GM12878 (cell line): ENCODE measurements at regions not wholly inside any gene's neighbourhood (a gene's known extent, or its start where the extent isn't known, plus 50 kb on each side); places are given as distances from the start of the nearest gene placed in this dataset.

ENCODE experiments used
- ATAC-seq: fragments of 200-7000 bp; cut with Tn5 transposase; 3 replicates; pipeline ENCODE4 v1.9.1; 2020; ENCODE audit warnings: mild to moderate bottlenecking, moderate library complexity
- BruUV-seq: library from RNA; stranded (reverse); fragments of 400-500 nt; replicated peaks from 2 replicates; lab custom pipeline; 2021; lab: Mats Ljungman, UMichigan
- CTCF ChIA-PET: fragments of 300-600 bp; sonication (Branson Sonifier 250); formaldehyde crosslinking; extraction: SDS; loops from one replicate; lab custom pipeline; 2021; ENCODE audit warnings: inconsistent platforms; lab: Yijun Ruan, JAX
- POLR2A ChIA-PET: fragments of 350-600 bp; formaldehyde crosslinking; extraction: SDS; loops from one replicate; lab custom pipeline; 2021; ENCODE audit warnings: inconsistent platforms; lab: Charles Lee
- RAD21 ChIA-PET: fragments of 300-600 bp; sonication (Branson Sonifier 250); formaldehyde crosslinking; loops from one replicate; lab custom pipeline; 2023; ENCODE audit warnings: antibody characterized with exemption; ENCODE audit not compliant: unreplicated experiment; lab: Charles Lee
- SMC1A ChIA-PET: fragments of 300-600 bp; sonication (Branson Sonifier 250); formaldehyde crosslinking; loops from one replicate; lab custom pipeline; 2023; ENCODE audit not compliant: unreplicated experiment, uncharacterized antibody; lab: Charles Lee
- DNase-seq: peaks from one replicate; pipeline ENCODE4 v3.0.0-alpha.2; 2011; ENCODE audit warnings: low read depth, low spot score
- FAIRE-seq: peaks from 3 replicates; lab custom pipeline; 2011; peaks lifted over from hg19 to GRCh38; lab: Jason Lieb, UNC
- H2AFZ ChIP-seq: 2 replicates; pipeline ENCODE4 v1.6.0; 2011; ENCODE audit warnings: low read depth, low read length, control low read depth; ENCODE audit not compliant: control insufficient read depth
- H3K27ac ChIP-seq: 2 replicates; pipeline ENCODE4 v1.5.1; 2011; ENCODE audit warnings: control low read depth; ENCODE audit not compliant: control insufficient read depth, insufficient read depth
- H3K27me3 ChIP-seq, 2 experiments: replicated peaks in 1 of 2; 2 replicates each; pipeline versions ENCODE4 v1.6.0 to v1.6.1; 2011; ENCODE audit warnings: low read length in 1 of 2; ENCODE audit not compliant: control insufficient read depth in 2 of 2, insufficient read depth in 2 of 2
- H3K36me3 ChIP-seq, 2 experiments: 2 replicates each; pipeline ENCODE4 v1.5.1; 2011; ENCODE audit warnings: low read length in 1 of 2; ENCODE audit not compliant: control insufficient read depth in 2 of 2, insufficient read depth in 2 of 2
- H3K4me1 ChIP-seq: 2 replicates; pipeline ENCODE4 v1.6.1; 2011; ENCODE audit warnings: mild to moderate bottlenecking, low read length, moderate library complexity, mixed read lengths; ENCODE audit not compliant: control insufficient read depth, insufficient read depth
- H3K4me2 ChIP-seq: 2 replicates; pipeline ENCODE4 v1.6.0; 2011; ENCODE audit warnings: control low read depth; ENCODE audit not compliant: control insufficient read depth, insufficient read depth
- H3K4me3 ChIP-seq: fragments of 200-600 bp; sonication (generic); 2 replicates; pipeline ENCODE4 v1.5.1; 2016
- H3K79me2 ChIP-seq: 2 replicates; pipeline ENCODE4 v1.6.0; 2011; ENCODE audit warnings: low read length; ENCODE audit not compliant: control insufficient read depth, insufficient read depth
- H3K9ac ChIP-seq: 2 replicates; pipeline ENCODE4 v1.8.0; 2011; ENCODE audit warnings: low read length, control low read depth, mixed read lengths; ENCODE audit not compliant: control insufficient read depth, insufficient read depth
- H3K9me3 ChIP-seq: replicated peaks from 3 replicates; pipeline ENCODE4 v1.5.1; 2011; ENCODE audit warnings: mild to moderate bottlenecking, low read length; ENCODE audit not compliant: control insufficient read depth, insufficient read depth
- H4K20me1 ChIP-seq: 2 replicates; pipeline ENCODE4 v1.6.0; 2011; ENCODE audit not compliant: control insufficient read depth, insufficient read depth
- ASH2L ChIP-seq: fragments of 300-600, 200-600 bp; sonication (generic); IDR thresholded peaks from 2 replicates; pipeline ENCODE4 v1.6.1; 2017; ENCODE audit warnings: low read depth, mild to moderate bottlenecking, borderline replicate concordance
- CUX1 ChIP-seq: IDR thresholded peaks from 2 replicates; pipeline ENCODE4 v1.6.1; 2012; ENCODE audit warnings: improper control_type of control experiment, low read depth, low read length; ENCODE audit not compliant: insufficient replicate concordance
- NRF1 ChIP-seq: conservative IDR thresholded peaks from 2 replicates; pipeline ENCODE4 v1.6.1; 2011; ENCODE audit warnings: mild to moderate bottlenecking, low read depth, low read length, improper control_type of control experiment
- RELB ChIP-seq: fragments of 450-650 bp; IDR thresholded peaks from 2 replicates; pipeline ENCODE4 v1.6.1; 2017; ENCODE audit warnings: low read depth, mild to moderate bottlenecking, moderate library complexity
- STAT3 ChIP-seq: IDR thresholded peaks from 2 replicates; pipeline ENCODE4 v1.6.1; 2011; ENCODE audit warnings: low read depth, low read length, improper control_type of control experiment
- WGBS: methylation state at CpG from one replicate; pipeline ENCODE4 v1.1.6; 2016; ENCODE audit warnings: low lambda C conversion rate; ENCODE audit not compliant: insufficient replicate concordance, insufficient coverage; ENCODE audit errors: missing lambda C conversion rate; 5-methylcytosine and 5-hydroxymethylcytosine counted together
- in situ Hi-C: fragments of 300-500 bp; cut with MboI; formaldehyde crosslinking; loops from 9 replicates; pipeline ENCODE4 v1.14.3; 2018; ENCODE audit warnings: mixed read lengths
- intact Hi-C: fragments of 100-400 bp; cut with micrococcal nuclease; formaldehyde crosslinking; loops from one replicate; pipeline ENCODE4 v1.14.2; 2022; ENCODE audit not compliant: unreplicated experiment

GRCh38 chr2:37507703-37508102 is 163.3 kb downstream of the QPCT start:
- H3K79me2 ChIP-seq = no peaks in the 10 kb centered on the region
- no peaks in the 10 kb centered on the region for H3K36me3 ChIP-seq
- no TSS peak for BruUV-seq
- H3K27me3 ChIP-seq = no peaks in the 10 kb centered on the region
- H3K9ac ChIP-seq = no peak overlapping the region
- WGBS = 75% methylated on average over 6 of the region's 6 CpGs
- no peaks in the 10 kb centered on the region for H3K9me3 ChIP-seq
- CTCF ChIA-PET = interaction anchor here (0.9 kb wide), 1 partner anchor 111 kb away, joined by 6 read pairs; no protein-coding TSS in a partner anchor
- FAIRE-seq (no peak), ATAC-seq (no peak), DNase-seq (no peak)
- no peak overlapping the region for H3K4me2 ChIP-seq
- no peaks in the 10 kb centered on the region for H3K4me1 ChIP-seq
- TF ChIP-seq STAT3 = no peak
- TF ChIP-seq ASH2L = no peak
- no peak for TF ChIP-seq CUX1
- TF ChIP-seq RELB = no peak
- no peak for TF ChIP-seq NRF1
- SMC1A ChIA-PET = interaction anchor here (0.6 to 1.7 kb wide), 4 partner anchors 15 to 324 kb away, joined by 3 to 7 read pairs (median 5); no protein-coding TSS in a partner anchor
- no peak overlapping the region for H3K27ac ChIP-seq
- in situ Hi-C loops (no loop called here), intact Hi-C loops (loop anchor here (2.0 kb wide), 1 partner anchor 15 kb away; no protein-coding TSS in a partner anchor)
- H3K4me3 ChIP-seq = no peak overlapping the region
- POLR2A ChIA-PET = no interaction called here
- RAD21 ChIA-PET = interaction anchor here (1.1 kb wide), 1 partner anchor 22 kb away, joined by 3 read pairs; no protein-coding TSS in a partner anchor
- no peaks in the 10 kb centered on the region for H4K20me1 ChIP-seq
- no peak overlapping the region for H2AFZ ChIP-seq
